NB4 (cell line): ENCODE measurements at regions not wholly inside any gene's neighbourhood (a gene's known extent, or its start where the extent isn't known, plus 50 kb on each side); places are given as distances from the start of the nearest gene placed in this dataset.

Experiments
- CTCF ChIP-seq: IDR thresholded peaks from one replicate; pipeline ENCODE4 v1.5.1; 2012; ENCODE audit warnings: low read depth, low read length
- MAX ChIP-seq: IDR thresholded peaks from 2 replicates; pipeline ENCODE4 v1.6.1; 2011; ENCODE audit warnings: low read depth, low read length
- MYC ChIP-seq: IDR thresholded peaks from 2 replicates; pipeline ENCODE4 v1.6.1; 2011; ENCODE audit warnings: low read depth, low read length
- POLR2A ChIP-seq: IDR thresholded peaks from 2 replicates; pipeline ENCODE4 v1.6.1; 2011; ENCODE audit warnings: mild to moderate bottlenecking; ENCODE audit not compliant: insufficient read length; ENCODE audit errors: extremely low read depth

GRCh38 chr1:193785850-193786420 lies 599.5 kb upstream of the B3GALT2 start:
- no peak for TF ChIP-seq CTCF
- no peak for TF ChIP-seq MAX
- TF ChIP-seq POLR2A = no peak
- no peak for TF ChIP-seq MYC
